Gastrocnemius medialis (tissue), 4 donors: ENCODE measurements at regions not wholly inside any gene's neighbourhood (a gene's known extent, or its start where the extent isn't known, plus 50 kb on each side); places are given as distances from the start of the nearest gene placed in this dataset.

ENCODE experiments used
- CTCF ChIP-seq, 5 experiments: fragments of 450-650 bp in 3 of 5; fragments of 200-600 bp in 2 of 5; sonication (generic) in 2 of 5; IDR thresholded peaks in 4 of 5; conservative IDR thresholded peaks in 1 of 5; 1 replicate in 4 of 5; 2 replicates in 1 of 5; pipeline ENCODE4 v1.5.1; 2016 to 2019; ENCODE audit warnings: antibody characterized with exemption in 5 of 5, mild to moderate bottlenecking in 3 of 5, moderate library complexity in 3 of 5
- POLR2A ChIP-seq, 2 donors: fragments of 450-650 bp; IDR thresholded peaks; one replicate each; pipeline ENCODE4 v1.6.1; 2017; ENCODE audit warnings: antibody characterized with exemption in 2 of 2, mild to moderate bottlenecking in 2 of 2, moderate library complexity in 2 of 2

GRCh38 chr6:106747139-106747538 is 117.8 kb downstream of the QRSL1 start:
- TF ChIP-seq POLR2A (IDR thresholded peaks at IDR 0.05) (no peak), CTCF (IDR thresholded peaks at IDR 0.05 in 4 of 5, conservative IDR thresholded peaks at IDR 0.05 in 1 of 5) (no peak)
